IMR-90 (cell line): ENCODE measurements at regions not wholly inside any gene's neighbourhood (a gene's known extent, or its start where the extent isn't known, plus 50 kb on each side); places are given as distances from the start of the nearest gene placed in this dataset.

Experiments
- BHLHE40 ChIP-seq: fragments of 150-350 bp; IDR thresholded peaks from 2 replicates; pipeline ENCODE4 v1.6.1; 2016; ENCODE audit warnings: mild to moderate bottlenecking, low read depth, low read length
- CEBPB ChIP-seq: IDR thresholded peaks from 2 replicates; pipeline ENCODE4 v1.6.1; 2012; ENCODE audit warnings: low read depth, low read length, improper control_type of control experiment
- CTCF ChIP-seq: conservative IDR thresholded peaks from 2 replicates; pipeline ENCODE4 v1.5.1; 2012; ENCODE audit warnings: mild to moderate bottlenecking, low read depth, low read length, improper control_type of control experiment
- FOS ChIP-seq: fragments of 150-350 bp; IDR thresholded peaks from 2 replicates; pipeline ENCODE4 v1.6.1; 2016; ENCODE audit warnings: low read depth, low read length
- MAZ ChIP-seq: IDR thresholded peaks from 2 replicates; pipeline ENCODE4 v1.6.1; 2012; ENCODE audit warnings: low read depth, mild to moderate bottlenecking, low read length, improper control_type of control experiment, moderate library complexity, borderline replicate concordance
- POLR2A ChIP-seq: IDR thresholded peaks from 2 replicates; pipeline ENCODE4 v1.6.1; 2012; ENCODE audit warnings: mild to moderate bottlenecking, low read depth, low read length
- RAD21 ChIP-seq: IDR thresholded peaks from 2 replicates; pipeline ENCODE4 v1.6.1; 2012; ENCODE audit warnings: low read length, improper control_type of control experiment
- RCOR1 ChIP-seq: IDR thresholded peaks from 2 replicates; pipeline ENCODE4 v1.6.1; 2012; ENCODE audit warnings: mild to moderate bottlenecking, low read length, improper control_type of control experiment; ENCODE audit not compliant: insufficient replicate concordance
- TF ChIP-seq, protein P1 (sequence below): fragments of 150-350 bp; IDR thresholded peaks from 2 replicates; pipeline ENCODE4 v1.6.1; 2017; ENCODE audit warnings: mild to moderate bottlenecking, antibody characterized with exemption, low read length, low read depth

- no peak for TF ChIP-seq POLR2A
- no peak for TF ChIP-seq CTCF
- TF ChIP-seq FOS = no peak
- TF ChIP-seq CEBPB = no peak
- TF ChIP-seq, protein P1, sequence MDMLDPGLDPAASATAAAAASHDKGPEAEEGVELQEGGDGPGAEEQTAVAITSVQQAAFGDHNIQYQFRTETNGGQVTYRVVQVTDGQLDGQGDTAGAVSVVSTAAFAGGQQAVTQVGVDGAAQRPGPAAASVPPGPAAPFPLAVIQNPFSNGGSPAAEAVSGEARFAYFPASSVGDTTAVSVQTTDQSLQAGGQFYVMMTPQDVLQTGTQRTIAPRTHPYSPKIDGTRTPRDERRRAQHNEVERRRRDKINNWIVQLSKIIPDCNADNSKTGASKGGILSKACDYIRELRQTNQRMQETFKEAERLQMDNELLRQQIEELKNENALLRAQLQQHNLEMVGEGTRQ = no peak
- TF ChIP-seq RCOR1 = no peak
- TF ChIP-seq MAZ = no peak
- TF ChIP-seq BHLHE40 = no peak
- TF ChIP-seq RAD21 = no peak
Observed at GRCh38 chr4:157840648-157841047, 332.2 kb downstream of the GASK1B start.
